ENCODE measurements at regions not wholly inside any gene's neighbourhood (a gene's known extent, or its start where the extent isn't known, plus 50 kb on each side); places are given as distances from the start of the nearest gene placed in this dataset.

GRCh38 chr2:121142452-121142851 lies 142.6 kb downstream of the TFCP2L1 start:
- H3K4me3 ChIP-seq (ENCODE audit: low read length, poor library complexity, severe bottlenecking), result no peak overlapping the region
- H3K27me3 ChIP-seq (ENCODE audit: insufficient read depth, low read length, poor library complexity, severe bottlenecking), result no peaks in the 10 kb centered on the region
- no peaks in the 10 kb centered on the region for H3K79me2 ChIP-seq (ENCODE audit: insufficient read depth, low read length)
- no peaks in the 10 kb centered on the region for H4K20me1 ChIP-seq (ENCODE audit: insufficient read depth, low read length, poor library complexity, severe bottlenecking)
- no peak overlapping the region for H3K9ac ChIP-seq (ENCODE audit: low read depth, low read length, poor library complexity, severe bottlenecking)
- no peaks in the 10 kb centered on the region for H3F3A ChIP-seq (ENCODE audit: low read depth)
- no peaks in the 10 kb centered on the region for H3K36me3 ChIP-seq (ENCODE audit: insufficient read depth, low read length)
- no peaks in the 10 kb centered on the region for H3K9me3 ChIP-seq (ENCODE audit: insufficient read depth, low read depth, low read length)
- H3K9me2 ChIP-seq (replicated peaks; ENCODE audit: low read depth, low read length), result no peaks in the 10 kb centered on the region
- H2AFZ ChIP-seq (ENCODE audit: low read length), result no peak overlapping the region
- no peaks in the 10 kb centered on the region for H3K4me1 ChIP-seq (ENCODE audit: insufficient read depth, low read length, poor library complexity, severe bottlenecking)
- H3K4me2 ChIP-seq (ENCODE audit: low read depth, low read length, poor library complexity, severe bottlenecking), result no peak overlapping the region
- TF ChIP-seq EZH2phosphoT487 (IDR thresholded peaks at IDR 0.05; ENCODE audit: borderline replicate concordance) (no peak), CTCF (conservative IDR thresholded peaks at IDR 0.05; ENCODE audit: low read length) (no peak)

GRCh38 chr2:121144111-121144510 lies 140.9 kb downstream of the TFCP2L1 start:
- H3K4me1 ChIP-seq (ENCODE audit: insufficient read depth, low read length, poor library complexity, severe bottlenecking), result no peaks in the 10 kb centered on the region
- no peaks in the 10 kb centered on the region for H3K9me3 ChIP-seq (ENCODE audit: insufficient read depth, low read depth, low read length)
- no peak overlapping the region for H2AFZ ChIP-seq (ENCODE audit: low read length)
- H4K20me1 ChIP-seq (ENCODE audit: insufficient read depth, low read length, poor library complexity, severe bottlenecking), result no peaks in the 10 kb centered on the region
- H3K4me3 ChIP-seq (ENCODE audit: low read length, poor library complexity, severe bottlenecking), result no peak overlapping the region
- no peaks in the 10 kb centered on the region for H3K27me3 ChIP-seq (ENCODE audit: insufficient read depth, low read length, poor library complexity, severe bottlenecking)
- no peaks in the 10 kb centered on the region for H3K79me2 ChIP-seq (ENCODE audit: insufficient read depth, low read length)
- TF ChIP-seq CTCF (conservative IDR thresholded peaks at IDR 0.05; ENCODE audit: low read length), result no peak
- TF ChIP-seq EZH2phosphoT487 (IDR thresholded peaks at IDR 0.05; ENCODE audit: borderline replicate concordance), result no peak
- H3K36me3 ChIP-seq (ENCODE audit: insufficient read depth, low read length), result no peaks in the 10 kb centered on the region
- no peak overlapping the region for H3K9ac ChIP-seq (ENCODE audit: low read depth, low read length, poor library complexity, severe bottlenecking)
- no peak overlapping the region for H3K4me2 ChIP-seq (ENCODE audit: low read depth, low read length, poor library complexity, severe bottlenecking)
- H3F3A ChIP-seq (ENCODE audit: low read depth), result no peaks in the 10 kb centered on the region
- no peaks in the 10 kb centered on the region for H3K9me2 ChIP-seq (replicated peaks; ENCODE audit: low read depth, low read length)

GRCh38 chr2:121146630-121147029 lies 138.4 kb downstream of the TFCP2L1 start:
- no peaks in the 10 kb centered on the region for H3K27me3 ChIP-seq (ENCODE audit: insufficient read depth, low read length, poor library complexity, severe bottlenecking)
- no peak for TF ChIP-seq EZH2phosphoT487 (IDR thresholded peaks at IDR 0.05; ENCODE audit: borderline replicate concordance)
- no peak for TF ChIP-seq CTCF (conservative IDR thresholded peaks at IDR 0.05; ENCODE audit: low read length)

More at GRCh38 chr2:121146630-121147029, 138.4 kb downstream of the TFCP2L1 start:
- no peaks in the 10 kb centered on the region for H3F3A ChIP-seq (ENCODE audit: low read depth)
- H3K9me3 ChIP-seq (ENCODE audit: insufficient read depth, low read depth, low read length), result no peaks in the 10 kb centered on the region
- H3K36me3 ChIP-seq (ENCODE audit: insufficient read depth, low read length), result no peaks in the 10 kb centered on the region
- H3K79me2 ChIP-seq (ENCODE audit: insufficient read depth, low read length), result no peaks in the 10 kb centered on the region
- no peaks in the 10 kb centered on the region for H3K4me1 ChIP-seq (ENCODE audit: insufficient read depth, low read length, poor library complexity, severe bottlenecking)
- no peak overlapping the region for H2AFZ ChIP-seq (ENCODE audit: low read length)
- no peaks in the 10 kb centered on the region for H3K9me2 ChIP-seq (replicated peaks; ENCODE audit: low read depth, low read length)
- no peak overlapping the region for H3K4me2 ChIP-seq (ENCODE audit: low read depth, low read length, poor library complexity, severe bottlenecking)
- no peak overlapping the region for H3K4me3 ChIP-seq (ENCODE audit: low read length, poor library complexity, severe bottlenecking)
- H3K9ac ChIP-seq (ENCODE audit: low read depth, low read length, poor library complexity, severe bottlenecking), result no peak overlapping the region
- H4K20me1 ChIP-seq (ENCODE audit: insufficient read depth, low read length, poor library complexity, severe bottlenecking), result no peaks in the 10 kb centered on the region
